HG03060 (cell line): ENCODE measurements at regions not wholly inside any gene's neighbourhood (a gene's known extent, or its start where the extent isn't known, plus 50 kb on each side); places are given as distances from the start of the nearest gene placed in this dataset.
"Not testable (repeated sequence)": the region's sequence is repeated elsewhere in the genome, so short reads cannot be mapped to it uniquely, and the experiment has no call there.

Source experiments
- ATAC-seq: cut with Tn5 transposase; IDR thresholded peaks from one replicate; pipeline ENCODE4 v1.9.1; 2021; ENCODE audit warnings: low read depth, moderate number of reproducible peaks; ENCODE audit not compliant: unreplicated experiment

DNA sequence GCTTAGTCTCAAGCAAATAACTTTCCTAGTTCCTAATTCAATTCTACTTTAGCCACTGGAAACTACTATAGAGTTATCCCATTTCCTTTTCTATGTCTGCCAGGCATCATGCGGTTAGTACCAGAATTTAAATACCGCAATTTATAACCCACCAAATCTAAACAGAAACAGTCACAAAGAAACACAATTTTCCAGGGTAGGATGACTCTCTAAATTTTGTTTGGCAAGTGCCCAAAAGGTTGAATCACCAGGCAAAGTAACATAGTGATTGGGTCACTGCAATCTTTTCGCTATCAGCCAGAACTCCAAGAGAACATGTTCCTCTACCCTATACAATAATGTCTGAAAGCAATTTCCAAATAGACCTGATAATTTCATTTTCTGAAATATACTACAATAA lies 240.2 kb upstream of the GRIA3 start:
- no peak for ATAC-seq

DNA sequence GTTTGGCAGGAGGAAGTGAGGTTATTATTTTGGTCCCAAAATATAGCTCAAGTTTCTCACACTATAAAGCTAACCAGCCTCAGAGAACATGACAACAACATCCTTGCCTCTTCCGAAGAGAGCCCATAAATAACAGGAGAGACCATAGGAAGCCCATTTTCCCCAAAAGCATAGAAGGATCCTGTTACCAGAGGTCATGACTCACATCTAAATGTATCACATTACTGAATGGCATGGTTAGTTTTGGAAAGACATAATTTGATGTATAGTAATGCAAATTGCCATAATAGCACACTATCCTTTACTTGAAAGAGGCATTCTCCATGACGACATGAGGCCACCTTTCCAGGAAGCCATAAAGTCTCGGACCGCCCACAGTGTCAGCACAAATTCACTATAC lies 238.8 kb upstream of the GRIA3 start:
- ATAC-seq = no peak

DNA sequence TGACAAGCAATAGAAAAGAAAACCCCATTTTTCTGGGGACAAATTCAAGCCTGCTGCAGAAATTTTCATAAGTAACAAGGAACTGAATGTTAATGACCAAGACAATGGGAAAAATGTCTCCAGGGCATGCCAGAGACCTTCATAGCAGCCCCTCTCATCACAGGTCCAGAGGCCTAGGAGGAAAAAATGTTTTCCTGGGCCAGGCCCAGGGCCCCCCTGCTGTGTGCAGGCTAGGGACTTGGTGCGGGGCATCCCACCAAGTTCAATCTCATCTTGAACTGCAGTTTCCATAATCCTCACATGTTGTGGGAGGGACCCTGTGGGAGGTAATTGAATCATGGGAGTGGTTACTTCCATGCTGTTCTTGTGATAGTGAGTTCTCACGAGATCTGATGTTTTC lies 211.5 kb upstream of the GRIA3 start:
- ATAC-seq = no peak

DNA sequence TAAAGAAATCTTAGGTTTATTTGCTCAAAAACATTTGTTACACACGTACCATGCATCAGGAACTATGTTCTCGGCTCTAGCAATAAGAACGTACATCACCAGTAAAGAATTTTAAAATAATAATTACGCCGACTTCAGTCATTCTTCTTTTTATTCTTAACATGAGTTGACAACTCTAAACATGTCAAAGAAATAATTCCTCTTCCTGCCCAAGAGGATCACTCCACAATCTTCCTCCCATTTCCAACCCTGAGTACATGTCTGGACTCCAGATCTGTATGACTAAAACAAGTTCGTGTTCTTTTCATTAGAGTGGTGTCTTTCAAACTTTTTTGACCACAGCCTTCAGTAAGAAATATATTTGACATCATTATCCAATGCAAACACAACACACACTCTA lies 201.6 kb upstream of the GRIA3 start:
- ATAC-seq = no peak

DNA sequence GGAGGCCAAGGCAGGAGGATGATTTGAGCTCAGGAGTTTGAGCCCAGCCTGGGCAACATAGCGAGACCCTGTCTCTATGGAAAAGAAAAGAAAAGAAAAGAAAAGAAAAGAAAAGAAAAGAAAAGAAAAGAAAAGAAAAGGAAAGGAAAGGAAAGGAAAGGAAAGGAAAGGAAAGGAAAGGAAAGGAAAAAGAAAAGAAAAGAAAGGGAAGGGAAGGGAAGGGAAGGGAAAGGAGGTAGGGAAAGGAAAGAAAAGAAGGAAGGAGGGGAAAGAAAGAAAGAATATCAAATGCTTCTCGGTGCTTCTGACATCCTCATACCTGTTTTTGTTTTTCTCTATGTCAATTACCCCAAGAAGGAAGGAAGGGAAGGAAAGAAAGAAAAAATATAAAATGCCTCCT lies 181.2 kb upstream of the GRIA3 start:
- not testable (repeated sequence) for ATAC-seq

DNA sequence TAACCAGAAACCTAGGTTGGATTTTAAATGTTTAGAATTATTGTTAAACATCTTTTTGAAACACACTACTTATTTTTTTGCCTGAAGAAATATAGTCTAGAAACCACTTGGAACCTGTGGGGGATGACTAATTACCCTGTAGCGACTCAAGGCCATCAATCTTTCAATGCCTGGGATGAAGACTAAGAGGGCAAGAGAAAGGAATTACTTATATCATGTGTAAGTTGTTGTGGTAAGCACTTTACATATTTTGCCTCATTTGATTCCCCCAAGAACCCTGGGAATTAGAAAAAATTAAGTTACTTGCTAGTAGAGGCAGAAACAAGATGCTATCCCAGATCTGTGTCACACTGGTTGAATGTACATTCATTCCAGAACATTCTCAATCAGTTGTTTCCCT lies 170.9 kb upstream of the GRIA3 start:
- ATAC-seq = no peak

DNA sequence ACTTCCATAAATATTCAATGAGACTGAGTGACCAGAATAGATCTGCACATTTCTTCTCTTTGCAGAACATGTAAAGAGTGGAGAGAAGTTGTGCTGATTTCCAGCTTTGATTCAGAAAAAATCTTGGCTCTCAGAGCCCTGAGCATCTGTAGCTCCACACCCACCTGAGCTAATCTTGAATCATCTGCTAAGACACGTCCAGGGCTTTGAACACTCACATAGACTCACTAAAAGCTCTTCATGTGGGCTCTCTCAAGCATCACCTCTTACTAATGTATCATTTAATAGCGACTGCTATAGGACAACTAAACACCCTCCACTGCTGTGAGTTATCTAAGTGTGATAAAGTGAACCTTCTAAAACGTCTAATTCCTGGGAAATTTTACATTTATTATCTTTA lies 147.7 kb upstream of the GRIA3 start:
- no peak for ATAC-seq

DNA sequence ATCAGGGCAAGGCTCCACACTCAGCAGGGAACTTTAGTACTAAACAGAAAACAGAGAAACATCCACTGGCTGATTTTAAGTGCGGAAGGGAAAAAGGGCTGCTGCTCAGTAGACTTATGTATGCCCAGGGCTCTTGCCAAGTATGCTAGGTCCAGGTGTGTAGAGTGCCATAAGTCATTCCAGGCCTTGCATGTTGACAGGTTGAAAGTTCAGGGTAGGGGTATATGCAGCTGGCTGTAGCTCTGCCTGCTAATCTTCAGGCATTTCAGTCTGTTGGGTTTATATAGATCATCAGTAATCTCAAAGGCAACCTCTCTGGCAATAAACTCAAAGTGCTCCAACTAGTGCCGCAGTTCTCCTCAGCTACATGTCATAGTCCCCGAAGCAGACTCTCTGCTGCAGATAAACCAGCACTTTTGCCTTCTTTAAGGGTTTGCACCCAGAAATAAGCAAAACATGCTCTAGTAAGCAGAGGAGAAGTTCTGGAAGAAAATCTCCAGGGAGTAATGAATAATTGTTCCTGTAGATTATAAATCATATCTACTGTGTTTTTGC lies 134.9 kb upstream of the GRIA3 start:
- no peak for ATAC-seq

DNA sequence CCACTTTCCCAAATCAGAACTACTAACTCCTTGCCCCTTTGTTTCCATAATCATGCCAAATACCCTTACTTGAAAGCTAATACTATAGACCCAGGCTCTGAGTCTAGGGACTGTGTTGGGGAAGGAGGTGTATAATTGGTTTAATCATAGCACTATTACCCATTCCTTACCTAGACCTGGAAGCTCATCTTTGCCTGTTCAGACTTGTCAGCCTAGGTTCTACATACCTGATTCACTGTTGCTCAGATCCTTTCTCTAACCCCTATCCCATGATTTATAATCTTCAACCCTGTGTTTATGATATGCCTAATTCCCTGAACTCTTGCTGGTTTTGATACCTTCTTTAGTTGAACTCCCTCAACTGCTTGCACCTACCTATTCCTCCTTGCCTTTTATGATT lies 123.1 kb upstream of the GRIA3 start:
- no peak for ATAC-seq

DNA sequence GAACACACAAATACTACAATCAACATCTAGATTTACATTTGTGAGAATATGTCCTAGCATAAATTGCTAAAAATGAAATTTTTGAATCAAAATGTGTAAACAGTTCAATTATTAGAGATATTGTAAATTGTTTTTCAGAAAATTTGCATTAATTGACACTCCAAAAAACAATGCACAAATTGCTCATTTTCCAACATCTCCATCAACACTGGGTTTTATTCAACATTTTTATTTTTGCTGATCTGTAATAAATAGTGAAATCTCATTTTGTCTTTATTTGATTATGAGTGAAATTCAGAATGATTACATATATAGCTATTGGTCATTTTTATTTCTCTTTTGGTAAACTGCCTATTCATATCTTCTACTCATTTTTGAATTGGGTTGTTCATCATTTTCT lies 120.0 kb upstream of the GRIA3 start:
- no peak for ATAC-seq

DNA sequence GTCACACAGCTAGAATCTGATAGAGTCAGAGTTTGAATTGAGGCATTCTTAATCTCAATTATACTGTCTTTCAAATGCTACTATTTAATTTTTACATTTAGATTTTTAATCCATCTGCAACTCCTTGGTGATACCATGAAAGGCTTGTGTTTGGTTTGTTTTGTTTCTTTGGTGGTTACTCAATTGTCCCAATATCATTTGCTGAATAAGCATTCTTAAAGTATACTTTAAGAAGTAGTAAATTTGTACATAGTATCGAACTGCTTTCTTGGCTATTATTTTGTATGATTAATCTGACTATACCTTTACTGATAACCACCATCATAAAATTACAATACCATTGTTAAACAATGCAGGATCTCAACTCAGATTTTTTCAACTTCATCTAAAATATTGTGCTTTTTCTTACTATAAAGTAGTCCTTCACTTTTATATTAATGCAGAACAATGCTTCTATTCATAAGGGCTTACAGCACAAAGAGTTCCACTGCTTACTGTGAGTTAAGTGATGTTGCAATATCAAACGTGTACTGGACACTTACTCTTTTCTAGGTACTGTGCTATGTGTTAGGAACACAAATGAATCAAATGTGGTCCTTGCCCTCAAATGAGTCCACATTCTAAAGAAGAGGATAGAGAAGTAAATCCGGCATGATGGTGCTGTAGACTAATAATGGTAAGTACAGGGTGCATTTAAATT lies 111.2 kb upstream of the GRIA3 start:
- ATAC-seq = no peak

DNA sequence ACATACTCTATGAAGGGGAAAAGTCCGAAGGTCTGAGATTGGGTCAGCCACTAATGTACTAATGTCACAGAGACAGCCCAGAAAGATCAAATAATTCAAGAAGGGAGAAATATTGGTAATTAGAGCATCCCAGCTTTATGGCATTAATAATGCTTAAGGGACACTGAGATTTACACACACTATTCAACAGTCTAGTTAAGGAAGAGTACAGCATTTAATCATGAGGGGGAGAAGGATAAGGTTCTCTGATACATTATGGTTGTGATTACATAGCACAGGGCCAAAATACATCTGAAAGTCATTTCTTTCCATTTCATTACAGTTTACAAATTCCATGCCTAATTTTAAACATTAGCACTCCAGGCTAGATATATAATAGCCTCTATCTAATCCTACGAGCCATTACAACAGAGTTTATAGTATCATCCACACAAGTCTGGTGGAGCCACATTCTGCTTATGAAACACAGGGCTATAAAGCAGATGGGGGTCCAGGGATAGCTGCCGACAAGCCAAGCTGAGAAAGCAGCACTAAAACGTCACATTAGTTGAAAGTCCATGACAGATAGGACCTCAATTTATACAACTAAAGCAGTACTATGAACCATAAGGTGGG lies 108.0 kb upstream of the GRIA3 start:
- ATAC-seq = no peak

DNA sequence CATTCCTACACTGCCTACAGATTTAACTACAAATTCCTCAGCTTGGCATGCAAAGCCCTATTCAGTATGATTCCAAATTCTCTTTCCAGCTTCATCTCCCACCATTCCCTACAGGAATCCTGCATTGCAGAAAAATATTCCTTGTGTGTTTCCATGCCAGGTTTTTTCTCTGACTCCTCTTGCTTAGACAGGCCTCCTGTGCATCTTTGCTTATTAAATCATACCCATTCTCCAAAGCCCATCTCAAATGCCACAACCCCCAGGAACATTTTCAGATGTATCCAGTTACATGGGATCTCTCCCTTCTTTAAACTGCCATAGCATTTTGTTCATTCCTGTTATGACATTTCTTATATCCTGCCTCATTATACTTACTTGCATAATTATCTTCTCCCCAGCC lies 106.4 kb upstream of the GRIA3 start:
- ATAC-seq = no peak

DNA sequence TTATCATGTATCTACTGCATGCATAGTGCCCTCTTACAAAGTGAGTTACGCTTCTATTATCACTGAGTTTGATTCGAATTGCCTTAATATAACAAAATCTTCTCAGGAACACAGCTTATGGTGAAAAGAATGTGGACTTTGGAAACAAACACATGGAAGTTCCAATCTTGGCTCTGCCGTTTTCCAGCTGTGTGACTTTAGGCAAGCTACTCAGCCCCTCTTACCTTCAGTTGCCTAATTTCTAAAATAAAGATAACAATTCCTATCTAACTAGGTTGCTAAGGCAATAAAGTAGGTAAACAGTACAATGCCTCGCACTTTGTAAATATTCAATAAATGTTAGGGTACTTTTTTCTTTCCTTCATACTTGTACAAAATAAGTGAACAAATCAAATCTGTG lies 104.0 kb upstream of the GRIA3 start:
- ATAC-seq = no peak

DNA sequence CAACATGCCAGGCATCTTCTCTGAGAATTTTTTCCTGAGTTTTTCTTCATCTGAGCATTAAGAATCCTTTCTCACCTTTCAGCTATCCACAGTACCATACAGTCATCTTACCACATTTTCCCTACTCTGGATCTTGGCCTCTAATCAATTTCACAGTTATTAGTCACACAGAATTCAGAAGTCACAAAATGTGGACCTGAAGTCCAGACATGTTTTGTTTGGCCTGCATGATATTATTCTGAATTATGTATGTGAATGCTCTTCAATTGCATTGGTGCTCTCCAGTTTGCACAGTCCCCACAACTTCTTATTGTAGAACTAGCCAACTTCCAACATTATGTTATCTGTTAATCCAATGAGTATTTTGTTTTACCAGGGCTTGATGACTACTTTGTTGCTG lies 102.3 kb upstream of the GRIA3 start:
- ATAC-seq = no peak

DNA sequence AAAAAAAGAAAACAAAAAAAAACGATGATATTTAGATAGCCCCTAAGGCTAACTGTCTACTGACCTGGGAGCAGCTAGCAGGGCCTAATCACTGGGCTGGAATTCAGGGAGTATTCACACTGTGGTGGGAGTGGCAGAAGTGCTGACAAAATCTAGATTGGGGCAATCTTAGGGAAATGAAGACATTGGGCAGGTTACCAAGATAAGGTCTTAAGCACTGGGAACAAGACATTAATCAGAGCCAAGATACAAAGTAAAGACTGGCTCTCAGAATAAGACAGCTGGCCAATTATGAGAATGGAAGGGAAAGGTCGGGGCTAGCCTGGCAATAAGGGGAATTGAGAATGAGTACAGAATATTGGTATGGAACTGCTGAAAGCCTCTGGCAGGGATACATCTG lies 100.2 kb upstream of the GRIA3 start:
- no peak for ATAC-seq

DNA sequence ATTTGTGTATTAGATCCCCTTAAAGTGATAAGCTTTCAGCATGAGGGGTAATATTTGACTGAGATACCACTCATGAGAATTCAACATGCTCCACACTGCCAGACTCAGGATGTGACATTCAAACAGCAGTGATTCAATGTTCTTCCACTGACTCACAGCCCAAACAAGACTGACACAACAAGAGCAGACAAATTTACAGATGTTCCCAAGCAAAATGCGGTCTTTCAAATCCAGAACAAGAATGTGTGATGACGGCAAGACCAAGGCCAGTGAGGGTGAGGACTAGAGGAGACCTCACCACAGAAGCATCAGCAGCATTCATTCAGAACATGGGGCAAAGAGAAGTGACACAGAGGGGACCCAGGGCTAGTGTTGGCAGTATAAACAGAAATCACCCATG lies 99.3 kb upstream of the GRIA3 start:
- ATAC-seq = no peak

DNA sequence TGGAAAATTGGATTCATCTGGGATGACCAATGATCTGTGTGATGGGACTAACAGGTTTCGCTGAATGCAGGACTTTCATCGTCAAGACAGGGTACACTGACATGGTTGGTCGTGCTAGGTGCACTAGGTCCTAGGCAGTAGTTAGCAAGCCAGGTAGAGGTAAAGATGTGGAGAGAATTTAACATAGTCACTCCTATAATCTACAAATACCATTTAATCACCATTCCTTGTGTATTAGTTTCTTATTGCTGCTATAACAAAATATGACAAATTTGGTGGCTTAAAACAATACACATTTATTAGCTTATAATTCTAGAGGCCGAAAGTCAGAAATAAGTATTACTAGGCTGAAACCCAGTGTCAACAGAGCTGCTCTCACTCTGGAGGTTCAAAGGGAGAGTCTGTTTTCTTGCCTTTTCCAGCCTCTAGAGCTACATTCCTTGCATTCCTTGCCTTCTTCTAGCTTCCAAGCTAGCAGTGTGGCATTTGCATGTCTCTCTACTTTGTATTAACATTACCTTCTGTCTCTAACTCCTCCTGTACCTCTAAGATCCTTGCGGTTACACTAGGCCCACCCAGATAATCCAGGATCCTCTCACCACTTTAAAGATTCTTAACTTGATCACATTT lies 98.7 kb upstream of the GRIA3 start:
- ATAC-seq = no peak

DNA sequence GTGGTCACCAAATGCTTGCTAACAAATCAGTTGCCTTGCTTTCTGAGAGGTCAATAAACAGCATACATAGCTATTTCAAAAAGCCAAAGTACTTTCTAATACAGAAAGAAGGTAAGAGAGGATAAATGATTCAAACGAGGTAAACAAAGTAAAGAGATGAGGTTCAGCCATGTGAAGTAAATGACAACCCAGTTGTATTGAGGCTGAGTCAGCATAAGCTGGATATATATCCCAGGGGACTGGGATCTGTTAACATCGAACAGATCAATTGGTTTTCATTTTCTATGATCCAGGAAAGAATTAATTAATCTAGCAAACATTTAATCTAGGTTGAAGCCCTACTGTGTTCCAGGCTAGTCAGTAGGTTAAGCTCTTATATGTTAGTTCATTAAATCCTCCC lies 97.3 kb upstream of the GRIA3 start:
- ATAC-seq = no peak

DNA sequence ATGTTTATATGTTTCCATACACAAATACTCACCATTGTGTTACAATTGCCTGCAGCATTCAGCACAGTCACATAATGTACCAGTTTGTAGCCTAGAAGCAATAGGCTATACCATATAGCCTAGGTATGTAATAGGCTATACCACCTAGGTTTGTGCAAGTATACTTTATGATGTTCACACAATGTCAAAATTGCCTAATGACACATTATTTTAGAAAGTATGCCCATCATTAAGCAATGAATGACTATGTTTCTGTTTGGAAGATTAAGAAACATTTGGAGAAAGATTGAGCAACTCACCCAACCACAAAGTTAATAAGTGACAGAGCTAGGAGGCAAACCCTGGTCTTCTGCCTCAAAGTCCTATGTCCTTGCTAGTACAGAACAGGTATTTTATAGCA lies 96.8 kb upstream of the GRIA3 start:
- no peak for ATAC-seq

DNA sequence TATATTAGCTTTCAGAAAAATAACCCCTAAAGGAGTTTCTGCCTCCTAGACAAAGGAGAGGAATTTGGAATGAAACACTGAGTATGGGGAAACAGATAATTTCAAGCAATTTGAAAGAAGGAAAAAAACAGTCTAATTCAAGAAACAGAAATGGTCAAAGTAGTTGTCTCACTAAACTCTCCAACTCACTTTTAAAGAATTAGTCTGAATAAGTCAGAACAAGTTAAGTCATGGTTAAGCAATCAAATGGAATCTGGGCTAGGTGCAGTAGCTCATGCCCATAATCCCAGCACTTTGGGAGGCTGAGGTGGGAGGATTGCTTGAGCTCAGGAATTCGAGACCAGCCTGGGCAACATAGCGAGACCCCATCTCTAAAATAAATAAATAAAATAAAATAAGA lies 95.7 kb upstream of the GRIA3 start:
- ATAC-seq = no peak

DNA sequence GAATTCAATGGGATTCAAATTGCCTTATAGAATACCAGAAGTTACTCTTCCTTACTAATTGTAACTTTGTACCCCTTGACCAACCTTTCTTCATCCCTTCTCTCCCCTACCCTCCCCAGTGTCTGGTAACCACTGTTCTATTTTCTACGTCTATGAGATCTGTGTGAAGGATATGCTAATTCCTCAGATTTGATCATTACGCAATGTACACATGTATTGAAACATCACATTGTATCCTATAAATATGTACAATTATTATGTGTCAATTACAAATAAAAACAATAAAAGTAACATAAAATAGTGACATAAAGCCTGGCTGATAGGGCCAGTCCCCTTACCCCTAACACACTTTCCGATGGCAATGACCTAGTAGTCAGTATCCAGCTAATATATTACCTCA lies 95.1 kb upstream of the GRIA3 start:
- ATAC-seq = no peak
